ENCODE measurements at regions not wholly inside any gene's neighbourhood (a gene's known extent, or its start where the extent isn't known, plus 50 kb on each side); places are given as distances from the start of the nearest gene placed in this dataset.
"Not testable (repeated sequence)": the region's sequence is repeated elsewhere in the genome, so short reads cannot be mapped to it uniquely, and the experiment has no call there.

- TF ChIP-seq POLR2A (IDR thresholded peaks at IDR 0.05; ENCODE audit: low read length); GATA1 (IDR thresholded peaks at IDR 0.05; ENCODE audit: low read depth, low read length): not testable (repeated sequence)
Measured at GRCh38 chrX:38499658-38500057, 61.7 kb upstream of the TSPAN7 start.
